HG03135 (cell line): ENCODE measurements at regions not wholly inside any gene's neighbourhood (a gene's known extent, or its start where the extent isn't known, plus 50 kb on each side); places are given as distances from the start of the nearest gene placed in this dataset.

Source experiments
- ATAC-seq: cut with Tn5 transposase; IDR thresholded peaks from one replicate; pipeline ENCODE4 v1.9.1; 2021; ENCODE audit warnings: mild to moderate bottlenecking, moderate library complexity; ENCODE audit not compliant: unreplicated experiment

DNA sequence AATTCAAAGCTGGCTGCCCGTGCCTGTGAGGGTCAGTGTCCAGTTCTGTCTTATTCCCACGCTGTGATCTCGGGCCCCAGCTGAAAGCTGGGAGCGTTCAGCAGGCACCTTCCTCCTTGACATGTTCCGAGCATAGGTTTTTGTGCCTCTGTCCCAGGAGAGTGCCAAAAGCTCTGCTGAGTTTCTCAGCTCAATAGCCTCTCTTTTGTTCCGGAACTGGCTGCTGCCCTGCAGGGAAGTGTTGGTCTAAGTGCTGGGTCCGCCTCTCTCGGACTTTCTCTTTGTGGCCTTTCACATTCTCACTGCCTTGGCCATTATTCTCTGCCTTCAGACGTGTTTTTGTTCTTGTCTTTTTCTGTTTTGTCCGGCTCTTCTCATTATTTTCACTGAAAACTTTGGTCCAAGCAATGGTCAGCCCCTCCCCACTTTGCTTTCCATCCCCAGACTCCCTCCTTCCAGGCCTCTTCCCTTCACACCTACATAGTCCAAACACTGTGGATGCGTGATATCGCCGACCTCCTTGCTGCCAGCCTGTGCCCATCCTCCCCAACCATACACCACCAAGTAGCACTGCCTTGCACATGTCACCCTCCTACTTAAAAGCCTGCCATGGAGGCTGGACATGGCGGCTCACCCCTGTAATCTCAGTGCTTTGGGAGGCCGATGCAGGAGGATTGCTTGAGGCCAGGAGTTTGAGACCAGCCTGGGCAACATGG, 233.8 kb downstream of the RHOU start:
- ATAC-seq = no peak

DNA sequence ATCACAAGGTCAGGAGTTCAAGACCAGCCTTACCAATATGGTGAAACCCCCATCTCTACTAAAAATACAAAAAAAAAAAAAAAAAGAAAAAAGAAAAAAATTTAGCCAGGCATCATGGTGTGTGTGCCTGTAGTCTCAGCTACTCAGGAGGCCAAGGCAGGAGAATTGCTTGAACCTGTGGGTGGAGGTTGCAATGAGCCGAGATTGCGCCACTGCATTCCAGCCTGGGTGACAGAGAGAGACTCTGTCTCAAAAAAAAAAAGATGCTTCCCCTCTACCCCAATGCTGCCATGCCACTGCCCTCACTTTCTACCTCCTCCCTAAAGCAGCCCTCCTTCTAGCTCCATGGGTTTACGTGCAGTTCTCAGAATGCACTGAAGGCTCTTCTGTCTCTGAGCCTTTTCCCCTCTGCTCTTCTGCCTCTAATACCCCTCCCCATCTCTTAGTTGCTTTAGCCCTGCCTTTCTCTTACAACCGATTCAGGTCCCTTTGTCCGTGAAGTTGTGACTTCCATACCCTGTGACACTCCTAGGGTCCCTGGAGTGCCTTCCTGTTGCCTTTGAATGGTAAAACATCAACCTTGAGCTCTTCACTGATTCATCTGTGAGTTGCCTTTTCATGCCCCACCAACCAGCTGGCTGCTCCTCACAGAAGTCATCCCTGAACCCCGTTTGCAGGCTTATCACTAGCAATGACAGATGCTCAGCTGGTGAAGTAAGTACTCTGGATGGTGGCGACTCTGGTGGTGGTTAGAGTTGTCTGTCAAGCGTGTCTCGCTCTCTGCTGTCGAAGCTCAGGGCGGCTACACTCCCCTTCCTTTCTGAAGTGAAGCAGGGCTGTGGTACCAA, 234.9 kb downstream of the RHOU start:
- no peak for ATAC-seq

DNA sequence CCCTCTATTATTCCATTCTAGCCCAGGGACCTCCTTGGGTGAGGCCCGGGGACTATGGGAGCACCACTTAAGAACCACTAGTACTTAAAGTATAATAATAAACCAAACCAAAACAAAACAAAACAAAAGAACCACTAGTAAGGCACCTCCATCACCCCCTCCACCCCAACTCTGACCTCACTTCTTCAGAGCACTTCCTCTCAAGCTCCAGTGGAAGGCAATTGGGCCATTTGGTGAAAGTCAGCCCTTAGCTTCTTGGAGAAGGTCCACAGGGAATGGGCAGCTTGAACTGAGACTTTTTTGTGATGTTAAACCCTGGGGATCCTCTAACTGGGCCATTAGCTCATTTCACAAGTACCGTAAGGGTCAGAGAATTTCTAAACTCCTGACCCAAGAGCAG, 237.3 kb downstream of the RHOU start:
- ATAC-seq = no peak

DNA sequence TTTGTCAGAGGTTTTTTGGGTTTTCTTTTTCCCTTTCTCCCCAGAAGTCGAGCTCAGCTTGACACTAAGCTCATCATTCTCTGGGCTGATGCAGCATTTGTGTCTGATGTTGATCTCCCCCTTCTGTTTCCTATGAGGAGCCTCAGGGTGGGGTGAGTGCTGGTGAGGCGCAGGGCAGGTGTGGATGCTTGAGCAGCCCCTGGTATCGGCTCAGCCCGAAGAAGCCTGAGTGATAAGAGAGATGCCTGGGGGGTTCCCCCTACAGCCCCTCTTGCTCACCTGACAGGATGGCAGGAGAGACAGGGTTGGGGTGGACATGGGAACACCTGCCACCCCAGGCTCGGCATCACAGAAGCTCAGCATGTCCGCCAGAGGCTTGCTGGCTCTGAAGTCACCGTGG, 239.0 kb downstream of the RHOU start:
- ATAC-seq = no peak

DNA sequence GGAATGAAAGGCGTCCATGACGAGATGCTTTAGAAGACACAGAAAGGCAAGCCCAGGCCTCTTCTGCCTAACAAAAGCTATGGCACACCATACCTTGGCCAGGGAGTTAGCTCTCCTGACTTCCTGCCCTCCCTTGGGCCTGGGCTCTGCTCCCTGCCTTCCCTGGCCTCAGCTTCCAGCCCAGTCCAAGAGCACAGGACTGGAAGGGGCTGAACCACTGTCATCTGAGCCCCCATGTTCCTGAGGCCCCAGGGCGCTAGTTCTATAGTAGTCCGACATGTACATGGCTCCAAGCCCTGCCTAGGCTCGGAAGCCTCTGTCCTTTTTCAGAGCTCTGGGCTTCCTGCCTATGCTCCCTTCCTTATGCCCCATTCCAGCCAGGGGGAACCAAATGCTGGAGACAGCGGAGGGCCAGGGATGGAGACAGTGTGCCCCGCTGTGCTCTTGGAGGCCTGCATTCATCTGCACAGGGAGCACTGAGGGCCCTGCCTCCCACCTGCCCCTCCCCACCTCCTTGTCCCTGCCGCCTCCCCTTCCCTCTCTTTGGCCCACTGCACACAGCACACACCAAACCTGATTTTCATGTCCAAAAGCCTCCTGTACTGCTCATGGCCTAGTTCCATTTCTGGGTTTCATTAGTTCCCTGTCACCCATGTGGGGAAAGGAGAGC, 240.1 kb downstream of the RHOU start:
- no peak for ATAC-seq

DNA sequence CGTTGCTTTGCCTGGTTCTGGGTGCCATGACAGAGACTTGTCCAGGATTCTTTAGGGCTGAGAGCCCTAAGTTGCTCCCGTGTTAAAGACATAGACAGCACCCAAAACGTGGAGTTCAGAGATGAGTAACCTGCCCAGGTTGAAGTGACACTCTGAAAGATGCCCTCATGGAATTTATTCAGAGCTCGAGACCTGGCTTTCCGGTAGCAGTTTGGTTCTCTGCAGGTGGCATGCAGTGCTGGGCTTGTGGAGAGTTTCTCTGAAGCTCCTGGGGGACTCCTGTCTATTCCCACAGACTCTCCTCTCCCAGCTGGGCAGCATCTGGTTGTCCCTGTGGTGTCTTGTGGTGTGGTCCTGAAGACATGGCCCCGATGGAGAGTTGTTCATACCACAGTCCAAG, 241.0 kb downstream of the RHOU start:
- no peak for ATAC-seq

DNA sequence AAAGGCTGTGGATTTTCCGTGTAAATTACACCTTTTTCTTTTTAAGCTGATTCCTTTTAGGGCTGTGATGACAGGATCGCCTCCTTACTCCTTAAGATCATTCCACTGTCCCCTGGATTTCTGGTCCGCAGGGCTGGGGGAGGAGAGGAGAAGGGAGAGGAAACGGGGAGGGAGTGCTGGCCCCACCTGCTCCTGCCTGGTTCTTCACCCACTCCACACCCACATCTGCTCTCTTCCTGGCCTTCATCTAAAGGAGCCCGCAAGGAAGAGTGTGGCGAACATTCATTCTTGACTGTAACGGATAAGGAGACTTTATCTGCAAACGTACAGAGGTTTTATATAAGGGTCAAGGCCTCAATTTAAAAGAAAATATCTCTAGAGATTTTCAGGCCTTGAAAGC, 242.0 kb downstream of the RHOU start:
- no peak for ATAC-seq

DNA sequence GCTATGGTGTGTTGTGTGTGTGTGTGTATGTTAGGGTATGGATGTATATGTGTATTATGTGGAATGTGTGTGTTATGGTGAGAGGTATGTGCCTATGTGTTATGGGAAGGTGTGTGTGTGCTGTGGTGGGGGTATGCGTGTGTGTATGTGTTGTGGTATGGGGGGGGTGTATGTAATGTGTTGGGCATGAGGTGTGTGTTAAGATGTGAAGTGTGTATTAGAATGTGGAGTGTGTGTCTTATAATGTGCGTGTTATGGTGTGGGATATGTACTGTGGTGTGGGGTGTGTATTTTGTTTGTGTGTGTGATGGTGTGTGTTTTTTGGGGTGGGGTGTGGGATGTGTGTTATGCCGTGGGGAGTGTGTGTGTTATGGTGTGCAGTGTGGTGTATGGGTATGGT, 242.5 kb downstream of the RHOU start:
- no peak for ATAC-seq

DNA sequence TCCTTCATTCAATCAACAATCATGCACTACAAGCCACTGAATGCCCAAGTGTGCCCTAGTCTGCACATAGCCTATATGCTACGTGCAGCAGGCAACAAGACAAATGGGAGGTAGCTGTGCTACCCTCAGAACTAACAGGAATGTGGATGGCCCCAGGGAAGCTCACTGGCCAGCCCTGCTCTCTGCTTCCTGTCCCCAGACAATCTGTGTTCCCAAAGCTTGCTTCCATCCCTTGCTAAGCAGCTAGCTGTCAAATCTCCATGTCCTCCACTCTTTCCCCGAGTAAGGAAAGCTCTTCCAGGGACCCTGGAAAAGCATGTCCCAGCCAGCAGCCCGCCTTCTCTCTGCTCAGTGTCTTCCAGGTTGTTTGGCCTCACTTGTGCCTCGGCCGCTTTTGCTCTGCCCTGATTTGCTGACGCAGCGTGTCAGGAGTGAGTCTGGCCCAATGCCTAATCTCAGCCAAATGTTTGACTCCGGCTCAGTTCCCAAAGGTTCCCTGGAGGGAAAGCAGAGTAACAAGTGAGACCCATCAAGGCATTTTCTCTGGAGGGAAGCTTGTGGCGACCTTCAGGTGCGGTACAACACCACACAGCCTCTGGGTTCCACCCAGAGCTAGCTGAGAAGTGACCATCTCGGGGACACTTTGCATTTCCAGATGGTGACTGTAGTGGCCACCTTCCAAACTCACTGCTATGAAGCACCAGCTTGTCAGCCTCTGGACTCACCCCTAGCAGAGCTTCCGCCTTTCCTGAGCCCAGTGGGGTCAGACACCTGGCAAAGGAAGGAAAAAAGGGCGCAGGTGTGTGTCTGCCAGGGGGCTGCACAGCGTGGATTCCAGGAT, 243.4 kb downstream of the RHOU start:
- ATAC-seq = no peak

DNA sequence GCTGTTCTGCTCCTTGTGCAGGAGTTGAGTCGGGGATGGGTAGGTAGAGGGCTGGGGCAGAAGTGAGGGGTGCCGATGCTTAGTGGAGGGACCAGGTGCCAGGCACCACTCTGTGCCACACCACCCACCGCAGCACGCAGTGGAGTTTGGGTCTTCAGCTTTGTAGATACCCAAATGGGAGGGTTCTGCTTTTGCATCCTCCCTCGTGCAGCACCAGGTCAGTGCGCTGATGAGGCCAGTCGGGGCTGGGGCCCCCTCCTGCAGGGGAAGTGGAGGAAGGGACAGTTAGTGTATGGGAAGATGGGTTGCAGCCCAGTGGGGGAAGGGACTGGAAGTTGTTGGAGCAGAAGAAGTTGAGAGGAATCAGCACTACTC, 244.0 kb downstream of the RHOU start:
- ATAC-seq = no peak

DNA sequence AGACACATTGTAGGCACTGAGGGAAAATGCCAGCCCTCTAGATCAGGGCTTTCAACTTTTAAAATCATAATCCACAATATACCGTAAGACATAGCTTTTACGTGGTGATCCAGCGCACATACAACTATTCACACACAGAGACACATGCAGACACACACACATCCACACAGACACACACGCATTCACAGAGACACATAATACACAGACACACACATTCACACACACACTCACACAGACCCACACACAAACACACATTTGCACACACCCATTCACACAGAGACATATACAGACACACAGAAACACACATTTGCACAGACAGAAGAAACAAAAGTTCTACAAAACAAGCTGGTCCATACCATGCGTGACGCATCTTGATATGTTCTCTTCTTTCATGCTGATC, 244.5 kb downstream of the RHOU start:
- ATAC-seq = no peak

DNA sequence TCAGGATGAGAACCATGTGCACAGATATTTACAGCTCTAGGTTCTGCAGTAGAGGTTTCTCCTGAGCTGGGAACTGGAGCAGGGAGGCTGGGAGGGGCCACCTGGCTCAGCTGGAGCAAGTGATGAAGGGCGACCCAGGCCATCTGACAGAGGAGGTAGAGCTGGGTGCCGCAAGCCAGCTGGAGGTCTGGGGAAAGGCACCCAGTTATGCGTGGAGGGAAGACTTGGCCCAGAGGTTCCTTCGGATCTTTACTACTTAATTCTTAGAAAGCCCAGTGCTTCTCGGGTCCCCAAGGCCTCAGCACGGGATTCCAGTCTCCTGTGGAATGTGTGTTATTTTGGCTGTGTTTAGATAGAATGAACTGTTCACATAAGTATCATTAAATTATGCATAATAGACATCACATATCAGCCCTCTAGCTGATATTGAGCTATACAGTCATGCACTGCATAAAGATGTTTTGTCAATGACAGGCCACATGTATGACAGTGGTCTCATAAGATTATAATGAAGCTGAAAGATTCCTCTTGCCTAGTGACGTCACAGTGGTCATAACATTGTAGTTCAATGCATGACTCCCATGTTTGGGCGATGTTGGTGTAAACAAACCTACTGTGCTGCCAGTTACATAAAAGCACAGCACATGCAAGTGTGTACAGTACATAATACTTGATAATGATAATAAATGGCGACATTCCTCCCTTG, 245.1 kb downstream of the RHOU start:
- ATAC-seq = no peak

DNA sequence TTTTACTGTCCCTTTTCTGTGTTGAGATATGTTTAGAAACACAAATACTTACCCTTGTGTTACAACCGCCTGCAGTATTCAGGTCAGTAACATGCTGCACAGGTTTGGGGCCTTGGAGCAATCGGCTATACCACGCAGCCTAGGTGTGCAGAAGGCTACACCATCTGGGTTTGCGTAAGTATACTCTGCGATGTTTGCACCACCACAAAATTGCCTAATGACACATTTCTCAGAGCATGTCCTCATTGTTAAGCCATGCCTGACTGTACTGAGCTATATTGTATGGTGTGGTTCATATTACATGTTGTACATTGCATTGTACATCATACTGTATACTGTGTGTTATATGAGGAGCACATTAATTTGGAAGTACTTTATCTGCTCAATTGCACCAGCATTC, 247.4 kb downstream of the RHOU start:
- no peak for ATAC-seq

DNA sequence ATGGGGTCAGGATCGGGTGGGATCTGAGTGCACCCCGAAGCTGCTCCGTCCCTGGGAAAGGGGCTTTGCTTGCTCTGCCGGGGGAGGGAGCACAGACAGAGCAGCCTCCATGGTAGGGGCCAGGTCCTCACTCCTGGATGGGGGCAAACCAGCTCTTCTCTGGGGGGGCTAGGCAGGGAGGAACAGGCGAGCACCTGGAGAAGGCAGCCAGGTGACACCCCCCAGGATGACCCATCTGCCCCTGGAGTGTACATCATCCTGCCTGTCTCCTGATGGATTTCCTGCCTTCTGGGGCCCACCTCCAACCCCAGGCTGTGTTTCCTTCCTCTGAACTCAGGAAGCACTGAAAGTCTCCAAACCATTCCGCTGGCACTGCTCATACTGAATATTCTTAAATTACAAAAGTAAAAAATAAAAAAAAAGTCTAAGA, 248.0 kb downstream of the RHOU start:
- ATAC-seq = no peak

DNA sequence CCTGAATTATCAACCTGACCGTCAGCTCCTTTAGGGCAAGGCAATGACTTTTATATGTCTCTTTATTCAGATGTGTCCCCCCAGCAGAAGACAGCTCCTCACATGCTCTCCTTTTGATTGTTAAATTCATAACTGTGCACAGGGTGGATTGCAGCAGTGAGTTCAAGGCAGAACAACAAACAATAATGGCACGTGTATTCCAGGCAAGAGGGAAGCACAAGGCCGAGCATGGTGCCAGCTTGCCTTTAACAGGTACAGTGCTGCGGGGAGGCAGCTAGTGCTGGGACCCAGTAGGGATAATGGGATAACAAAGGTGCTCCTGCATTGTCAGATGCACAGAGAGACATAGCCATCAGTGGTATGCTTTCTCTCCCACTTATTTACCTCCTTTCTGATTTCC, 248.4 kb downstream of the RHOU start:
- no peak for ATAC-seq

DNA sequence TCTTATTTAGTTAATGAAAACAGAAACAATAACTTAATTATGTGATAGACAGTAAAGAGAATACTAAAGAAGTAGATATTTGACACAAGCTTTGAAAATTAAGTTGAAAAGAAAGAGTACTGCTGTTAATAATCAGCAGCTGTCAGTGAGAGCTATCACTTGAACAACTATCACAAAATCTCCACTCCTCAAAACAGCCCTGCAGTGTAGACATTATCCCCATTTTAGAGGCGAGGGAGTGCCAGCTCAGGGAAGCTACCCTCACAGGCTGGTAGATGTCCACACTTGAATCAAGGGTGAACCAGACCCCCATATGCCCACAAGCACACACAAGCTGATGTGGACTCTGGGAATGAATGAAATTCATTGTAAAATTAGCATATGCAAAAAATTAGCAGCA, 248.8 kb downstream of the RHOU start:
- ATAC-seq = no peak

DNA sequence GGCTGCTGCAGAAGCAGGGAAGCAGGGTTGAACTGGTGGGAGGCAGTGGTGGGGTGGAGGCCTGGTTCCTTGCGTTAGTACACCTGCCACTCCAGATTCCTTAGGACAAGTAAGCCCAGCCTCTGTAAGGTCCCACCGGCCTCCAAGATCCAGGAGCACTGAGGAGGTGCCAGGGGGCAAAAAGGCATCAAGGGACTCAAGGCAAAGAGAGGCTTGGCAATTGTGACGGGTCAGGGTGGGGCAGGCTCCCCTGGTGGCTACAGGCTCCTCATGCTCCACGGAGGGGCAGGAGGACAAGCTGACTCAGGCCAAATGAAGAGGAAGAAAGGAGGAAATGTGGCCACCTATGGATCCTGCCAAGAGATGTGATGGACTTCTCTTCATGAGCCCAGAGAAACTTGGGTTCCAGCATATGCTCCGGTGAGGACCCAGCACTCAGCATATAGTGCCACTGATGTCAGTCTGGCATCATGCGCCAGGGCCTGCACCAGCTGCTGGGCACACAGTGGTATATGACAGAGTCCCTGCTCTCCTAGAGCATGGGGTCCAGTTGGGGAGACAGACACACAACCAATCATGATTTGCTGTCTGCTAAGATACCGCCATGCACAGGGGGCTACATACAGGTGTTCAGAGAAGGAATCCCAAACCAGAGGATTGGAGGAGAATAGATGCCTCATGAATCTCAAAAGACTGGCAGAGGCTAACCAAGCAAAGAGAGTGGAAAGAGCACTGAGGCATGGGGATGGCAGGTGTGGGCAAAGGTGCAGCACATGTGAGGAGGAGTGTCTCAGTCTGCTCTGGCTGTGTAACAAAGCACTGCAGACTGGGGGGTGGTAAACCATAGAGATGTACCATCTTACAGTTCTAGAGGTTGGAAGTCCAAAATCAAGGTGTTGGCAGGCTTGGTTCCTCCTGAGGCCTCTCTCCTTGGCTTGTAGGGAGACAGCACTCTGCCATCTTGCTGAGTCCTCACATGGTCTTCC, 249.7 kb downstream of the RHOU start:
- no peak for ATAC-seq

DNA sequence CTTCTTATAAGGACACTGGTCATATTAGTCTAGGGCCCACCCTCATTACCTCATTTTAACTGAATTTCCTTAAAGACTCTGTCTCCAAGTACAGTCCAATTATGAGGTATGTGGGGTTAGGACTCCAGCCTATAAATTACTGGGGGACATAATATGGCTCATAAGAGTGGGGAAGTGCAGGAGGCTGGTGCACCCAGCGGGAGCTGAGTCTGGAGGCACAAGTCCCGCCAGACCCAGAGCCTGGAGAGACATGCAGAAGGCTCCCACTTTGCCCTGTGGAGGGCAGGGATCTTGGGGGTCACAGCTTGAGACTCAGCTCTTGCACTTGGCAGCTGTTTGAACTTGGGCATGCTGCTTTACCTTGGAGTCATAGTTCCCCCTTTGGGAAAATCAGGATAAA, 250.4 kb downstream of the RHOU start:
- ATAC-seq = no peak
